ENCODE measurements at regions not wholly inside any gene's neighbourhood (a gene's known extent, or its start where the extent isn't known, plus 50 kb on each side); places are given as distances from the start of the nearest gene placed in this dataset.

- TF ChIP-seq CTCF (IDR thresholded peaks at IDR 0.05), result no peak
- no peak for TF ChIP-seq POLR2AphosphoS5 (IDR thresholded peaks at IDR 0.05)
- TF ChIP-seq POLR2A (IDR thresholded peaks at IDR 0.05), result no peak
Observed at GRCh38 chr6:43879722-43880121, 109.7 kb downstream of the VEGFA start.

Measured in sigmoid colon (tissue), 4 donors.